NCI-H226 (cell line): ENCODE measurements at regions not wholly inside any gene's neighbourhood (a gene's known extent, or its start where the extent isn't known, plus 50 kb on each side); places are given as distances from the start of the nearest gene placed in this dataset.
"Not testable (repeated sequence)": the region's sequence is repeated elsewhere in the genome, so short reads cannot be mapped to it uniquely, and the experiment has no call there.

Experiments
- DNase-seq: peaks from one replicate; pipeline ENCODE4 v3.0.0-alpha.2; 2015

DNA sequence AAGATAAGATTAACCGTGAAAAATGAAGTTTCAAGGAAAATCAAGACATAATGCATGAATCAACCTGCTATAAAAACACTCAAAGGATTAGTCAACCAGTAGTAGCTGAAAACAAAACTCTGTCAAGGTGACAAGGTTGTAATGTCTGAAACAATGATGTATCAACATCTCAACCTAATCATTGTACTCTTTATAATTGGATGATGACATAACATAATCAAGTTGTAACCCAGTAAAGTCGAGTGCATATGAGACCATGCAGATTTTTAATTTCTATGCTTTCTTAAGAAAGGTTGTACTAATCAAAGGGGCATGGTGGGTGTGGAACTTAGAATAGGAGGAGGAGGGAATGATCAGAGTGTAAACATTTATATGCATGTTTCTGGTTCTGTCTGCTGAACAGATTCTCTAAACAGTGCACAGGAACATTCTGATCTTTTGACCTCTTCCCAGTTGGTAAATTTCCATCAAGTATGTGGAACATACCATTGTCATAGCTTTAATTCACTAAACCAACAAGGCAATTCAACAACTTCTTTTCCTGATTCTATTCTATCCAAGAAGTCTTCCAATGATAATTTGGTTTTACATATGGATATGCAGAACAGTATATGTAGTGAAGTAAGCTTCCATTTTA is 253.7 kb downstream of the TTC6 start:
- DNase-seq = no peak

DNA sequence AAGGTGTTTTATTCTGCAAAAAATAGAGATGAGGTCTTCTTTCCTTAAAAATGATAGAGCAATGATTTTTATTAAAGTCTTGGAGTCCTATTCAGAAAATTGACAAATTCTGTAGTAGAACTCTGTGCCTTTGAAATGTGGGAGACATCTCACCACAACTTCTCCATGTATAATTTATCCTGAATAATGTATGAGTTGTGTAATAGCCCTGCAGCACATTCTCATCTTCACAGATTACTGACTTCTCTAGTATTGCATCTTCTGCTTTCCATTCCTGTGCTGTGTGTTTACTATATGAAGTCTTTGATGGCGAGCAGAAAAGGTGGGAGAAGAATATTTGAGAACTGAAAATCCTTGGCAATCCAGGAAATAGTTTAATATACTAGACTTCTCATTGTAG is 255.6 kb downstream of the TTC6 start:
- DNase-seq = no peak

DNA sequence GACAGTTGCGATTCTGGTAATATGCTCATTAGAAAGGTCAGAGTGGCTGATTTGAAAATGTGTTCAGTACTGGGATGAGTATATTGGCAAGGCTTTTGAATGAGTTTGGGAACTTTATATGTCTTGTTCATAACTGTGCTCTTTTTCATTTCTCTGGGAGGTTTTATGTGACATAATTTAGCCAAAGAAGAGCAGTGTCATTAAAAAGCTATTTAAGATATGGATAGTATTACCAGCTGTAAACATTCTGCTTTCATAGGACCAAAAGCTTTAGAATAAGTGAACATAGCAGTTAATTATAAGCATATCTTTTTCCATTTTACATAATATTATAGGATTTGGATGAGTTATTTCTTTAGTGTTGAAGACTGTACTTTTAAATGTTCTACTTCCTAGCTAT is 260.4 kb downstream of the TTC6 start:
- no peak for DNase-seq

DNA sequence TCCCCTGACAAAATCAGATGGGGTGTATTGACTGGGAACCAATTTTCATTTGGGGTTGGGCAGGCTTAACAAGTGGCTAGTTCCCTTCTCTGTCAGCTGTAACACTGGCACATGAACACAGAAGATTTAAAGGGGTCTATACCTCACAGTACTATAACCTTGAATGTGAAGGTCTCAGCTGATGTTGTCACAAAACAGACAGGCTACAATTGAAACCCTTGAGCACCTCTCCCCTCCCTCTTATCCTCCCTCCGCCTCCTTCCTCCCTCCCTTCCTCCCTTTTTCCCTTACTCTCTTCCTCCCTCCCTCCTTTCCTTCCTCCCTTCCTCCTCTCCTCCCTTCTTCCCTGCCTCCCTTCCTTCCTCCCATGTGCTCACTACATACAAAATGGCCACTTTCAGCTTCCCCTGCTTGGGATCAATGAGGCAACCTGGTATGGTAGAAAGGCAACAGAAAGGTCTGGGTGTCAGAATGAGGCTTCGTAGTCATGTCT is 262.4 kb downstream of the TTC6 start:
- no peak for DNase-seq

DNA sequence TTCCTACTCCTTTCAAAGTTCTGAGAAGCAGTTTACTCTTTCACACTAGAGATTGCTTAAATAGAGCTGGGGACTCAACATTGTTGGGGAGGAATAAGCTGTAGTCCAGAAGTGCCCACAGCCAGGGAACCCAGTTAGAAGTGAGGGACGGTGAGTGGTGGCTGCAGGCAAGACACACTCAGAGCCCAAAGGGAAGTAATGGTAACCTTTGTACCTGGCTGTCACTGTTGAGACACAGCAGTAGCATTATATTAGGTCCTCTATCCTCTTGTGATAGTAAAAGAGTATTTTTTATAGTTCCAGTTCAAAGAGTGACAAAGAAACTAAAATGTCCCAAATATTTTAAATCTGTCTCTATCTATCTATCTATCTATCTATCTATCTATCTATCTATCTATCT is 263.3 kb downstream of the TTC6 start:
- no peak for DNase-seq

DNA sequence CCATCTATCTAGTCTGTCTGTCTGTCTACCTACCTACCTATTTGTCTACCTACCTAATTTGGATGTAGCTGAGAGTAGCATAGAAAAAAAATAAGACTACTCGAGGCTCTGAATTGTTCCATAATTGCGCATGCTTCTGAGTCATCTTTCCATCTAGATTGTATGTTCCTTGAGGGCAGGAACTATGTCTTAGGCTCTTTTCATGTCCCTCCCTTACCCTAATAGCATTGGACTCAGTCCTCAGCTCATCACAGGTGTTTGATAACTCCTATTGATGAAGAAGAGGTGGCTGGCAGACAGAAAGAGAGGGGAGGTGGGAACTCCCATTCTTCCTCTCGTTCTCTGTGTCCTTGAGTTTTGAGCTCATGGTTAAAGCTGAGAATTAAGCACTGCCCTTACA is 263.7 kb downstream of the TTC6 start:
- DNase-seq = no peak

- no peak for DNase-seq
These were observed 266.8 kb downstream of the TTC6 start for GRCh38 chr14:37862263-37862662.

DNA sequence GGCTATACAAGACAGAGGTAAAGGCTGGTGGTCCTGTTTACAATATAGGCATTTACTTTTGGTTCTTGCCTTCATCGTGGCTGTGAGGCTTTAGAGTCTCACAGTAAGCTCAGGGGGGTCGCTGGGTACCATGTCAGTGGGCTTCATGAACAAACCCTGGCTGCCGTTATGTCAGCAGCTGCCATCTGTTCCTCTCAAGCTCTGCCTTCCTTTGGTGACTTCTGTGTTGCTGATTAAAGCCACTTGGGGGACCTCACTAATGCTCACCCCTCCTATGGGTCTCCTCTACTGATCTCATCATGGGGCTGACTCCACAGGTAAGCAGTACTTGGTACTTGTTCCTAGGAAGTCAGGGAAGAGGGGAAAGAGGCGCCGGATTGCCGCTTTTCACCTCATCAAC is 268.7 kb downstream of the TTC6 start:
- DNase-seq = no peak

- no peak for DNase-seq
These were observed 269.7 kb downstream of the TTC6 start for GRCh38 chr14:37864861-37865718.

- no peak for DNase-seq
These were observed 270.5 kb downstream of the TTC6 start for GRCh38 chr14:37865719-37866549.

GRCh38 chr14:37869633-37870032 is 274.2 kb downstream of the TTC6 start:
- no peak for DNase-seq

DNA sequence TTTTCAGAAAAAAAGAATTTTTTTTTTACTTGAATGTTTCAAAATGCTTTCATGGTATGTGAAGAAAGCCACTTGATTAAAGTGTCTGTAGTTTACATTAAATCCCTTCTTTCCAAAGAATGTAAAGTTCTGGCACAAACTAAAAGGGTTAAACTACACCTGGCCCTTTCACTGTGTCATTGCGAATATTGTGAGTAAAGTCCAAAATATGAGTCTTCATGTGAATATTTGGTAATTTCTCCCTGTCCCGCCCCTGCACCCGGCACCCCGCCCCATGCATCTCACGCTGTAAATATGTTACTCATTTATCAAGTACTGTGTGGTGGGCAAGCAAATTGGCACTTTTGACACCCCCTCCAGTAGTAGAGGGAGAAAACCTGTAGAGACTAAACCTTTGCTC is 274.7 kb downstream of the TTC6 start:
- no peak for DNase-seq

- no peak for DNase-seq
These were observed 275.4 kb downstream of the TTC6 start for GRCh38 chr14:37870632-37871346.

DNA sequence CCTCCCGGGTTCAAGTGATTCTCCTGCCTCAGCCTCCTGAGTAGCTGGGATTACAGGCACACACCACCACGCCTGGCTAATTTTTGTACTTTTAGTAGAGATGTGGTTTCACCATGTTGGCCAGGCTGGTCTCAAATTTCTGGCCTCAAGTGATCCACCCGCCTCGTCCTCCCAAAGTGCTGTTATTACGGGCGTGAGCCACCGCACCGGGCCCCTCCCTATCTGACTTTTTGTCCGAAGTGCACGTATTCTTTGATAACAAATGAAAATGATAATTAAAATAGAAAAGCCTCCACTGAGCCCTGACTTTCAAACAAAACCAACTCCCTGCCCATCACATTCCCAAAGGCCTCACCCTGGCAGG is 278.6 kb downstream of the TTC6 start:
- not testable (repeated sequence) for DNase-seq

DNA sequence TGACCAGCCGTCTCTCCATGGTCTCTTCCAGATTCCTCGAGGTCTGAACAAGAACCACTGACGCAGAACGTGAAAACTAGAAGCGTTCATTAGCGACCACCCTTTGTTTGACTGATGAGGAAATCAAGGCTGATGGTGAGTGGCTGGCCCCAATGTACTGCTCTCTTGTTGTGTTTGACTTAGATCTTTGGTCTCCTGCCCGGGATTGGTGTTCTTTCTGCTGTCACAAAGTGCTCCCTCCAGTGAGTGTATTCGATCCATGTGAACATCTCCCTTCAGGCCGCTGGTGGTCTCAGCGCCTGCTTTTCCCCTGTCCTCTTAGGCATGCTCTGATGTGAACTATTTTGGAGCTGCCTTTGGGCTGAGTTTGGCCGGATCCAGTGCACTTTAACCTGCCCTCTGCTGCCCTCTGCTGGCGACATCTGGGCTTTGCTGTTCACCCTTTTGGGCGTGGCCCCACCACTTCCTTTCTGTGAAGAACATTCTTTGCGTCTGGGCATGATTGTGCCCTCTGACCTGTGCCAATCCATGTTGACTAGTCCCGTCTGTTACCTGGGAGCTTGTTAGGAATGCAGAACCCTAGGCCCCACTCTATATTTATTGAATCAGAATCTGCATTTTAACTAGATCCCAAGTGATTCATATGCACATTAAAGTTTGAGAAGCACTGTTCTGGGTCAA is 279.1 kb downstream of the TTC6 start:
- DNase-seq = peak; percentile 39

GRCh38 chr14:37888234-37888633 is 292.8 kb downstream of the TTC6 start:
- DNase-seq = no peak

GRCh38 chr14:37889087-37889486 is 293.7 kb downstream of the TTC6 start:
- DNase-seq = no peak

- DNase-seq = no peak
These were observed 294.7 kb downstream of the TTC6 start for GRCh38 chr14:37890095-37890494.

- DNase-seq = not testable (repeated sequence)
These were observed 296.1 kb downstream of the TTC6 start for GRCh38 chr14:37891500-37891899.

DNA sequence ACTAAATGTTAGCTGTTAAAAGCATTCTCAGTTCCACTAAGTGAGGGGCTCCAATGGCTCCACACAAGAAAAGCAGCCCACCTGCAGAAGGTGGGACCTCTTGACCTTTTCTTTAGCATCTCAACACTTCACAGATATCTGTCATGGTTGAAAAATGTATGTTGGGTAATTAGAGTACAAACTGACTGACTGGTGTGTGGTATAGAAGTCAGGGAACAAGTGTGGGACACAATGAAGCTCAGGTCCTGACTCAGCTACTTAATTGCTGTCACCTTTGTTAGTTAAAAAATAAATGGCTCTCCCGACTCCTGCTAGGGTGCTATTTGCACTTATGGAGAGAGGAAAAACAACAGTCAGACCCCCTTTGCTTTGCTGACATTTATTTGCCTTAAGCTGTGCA is 299.0 kb downstream of the TTC6 start:
- no peak for DNase-seq

DNA sequence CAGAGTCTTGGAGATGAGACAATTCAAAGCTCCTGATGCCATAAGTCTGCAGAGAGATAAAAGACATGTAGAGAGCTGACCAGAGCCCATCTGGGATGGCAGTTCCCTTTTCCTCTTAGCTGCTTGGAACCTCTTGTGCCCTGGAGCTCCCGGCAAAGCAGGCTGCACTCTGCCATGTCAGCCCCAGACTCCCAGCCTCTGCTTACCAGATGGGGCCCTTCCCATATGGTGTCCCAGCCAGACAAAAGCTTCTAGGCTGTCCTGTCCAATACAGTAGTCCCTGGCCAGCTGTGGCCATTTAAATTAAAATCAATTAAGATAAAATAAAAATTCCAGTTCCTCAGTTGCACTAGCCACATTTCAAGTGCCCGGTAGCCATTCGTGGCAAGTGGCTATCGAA is 303.9 kb downstream of the TTC6 start:
- no peak for DNase-seq

DNA sequence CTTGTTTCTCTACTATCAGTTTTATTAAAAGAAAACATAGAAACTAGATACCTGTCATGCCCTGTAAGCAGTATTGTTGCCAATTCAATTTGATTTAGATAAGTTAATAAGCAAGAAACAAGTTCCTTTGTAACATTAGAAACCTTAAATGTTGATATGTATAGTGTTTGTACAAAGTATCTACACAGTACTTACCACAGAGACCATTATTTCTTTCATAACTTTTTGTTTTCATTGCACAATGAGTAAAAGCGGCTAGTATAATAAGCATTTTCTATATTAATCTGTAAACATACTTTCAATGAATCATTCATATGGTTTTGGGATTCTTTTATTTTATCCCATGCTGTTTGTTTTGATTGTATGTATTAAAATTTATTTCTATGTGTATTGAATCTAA is 305.1 kb downstream of the TTC6 start:
- DNase-seq = no peak
